Large intestine (tissue), 3 donors: ENCODE measurements at regions not wholly inside any gene's neighbourhood (a gene's known extent, or its start where the extent isn't known, plus 50 kb on each side); places are given as distances from the start of the nearest gene placed in this dataset.

Experiments used
- DNase-seq, 2 donors: peaks; one replicate each; pipeline versions ENCODE4 v3.0.0 to v3.0.0-alpha.2; 2013
- H3K27ac ChIP-seq: one replicate; pipeline ENCODE4 v1.5.1; 2013; ENCODE audit warnings: low read length
- H3K27me3 ChIP-seq: 2 replicates; pipeline ENCODE4 v1.6.1; 2013; ENCODE audit warnings: low read length; ENCODE audit not compliant: control insufficient read depth, insufficient read depth
- H3K36me3 ChIP-seq: 2 replicates; pipeline ENCODE4 v1.6.1; 2013; ENCODE audit warnings: low read length; ENCODE audit not compliant: control insufficient read depth, insufficient read depth
- H3K4me1 ChIP-seq: one replicate; pipeline ENCODE4 v1.6.1; 2013; ENCODE audit warnings: low read length; ENCODE audit not compliant: control insufficient read depth, insufficient read depth
- H3K4me3 ChIP-seq: one replicate; pipeline ENCODE4 v1.5.1; 2013; ENCODE audit warnings: low read length
- H3K9me3 ChIP-seq: one replicate; pipeline ENCODE4 v1.6.1; 2013; ENCODE audit warnings: mild to moderate bottlenecking, low read depth, low read length, moderate library complexity; ENCODE audit not compliant: control insufficient read depth
- WGBS: methylation state at CpG from one replicate; pipeline ENCODE4 v1.1.5; 2013; ENCODE audit warnings: low lambda C conversion rate; ENCODE audit not compliant: insufficient coverage; 5-methylcytosine and 5-hydroxymethylcytosine counted together

DNA sequence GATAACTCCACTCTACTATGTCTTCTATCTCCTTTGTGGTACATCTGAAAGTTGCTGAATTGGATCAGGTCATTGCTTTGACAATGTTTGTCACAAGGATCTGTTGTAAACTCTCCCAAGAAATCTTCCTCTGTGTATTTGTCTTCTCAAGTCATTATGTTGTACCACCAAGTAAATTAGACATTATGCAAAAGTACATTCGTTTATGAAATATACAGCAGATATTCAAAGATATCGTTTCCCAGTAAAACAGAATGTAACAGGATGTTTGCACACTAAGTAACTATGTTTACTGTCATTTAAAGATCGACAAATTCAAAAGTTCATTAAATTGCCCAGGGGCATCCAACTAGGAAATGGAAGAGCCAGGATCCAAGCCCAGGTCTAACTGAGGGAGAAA lies 739.4 kb downstream of the EFNB2 start:
- WGBS: 86% methylated on average over 3 of the region's 3 CpGs
- no peaks in the 10 kb centered on the region for H3K4me1 ChIP-seq
- no peak overlapping the region for H3K27ac ChIP-seq
- H3K9me3 ChIP-seq: no peaks in the 10 kb centered on the region
- H3K27me3 ChIP-seq: no peaks in the 10 kb centered on the region
- H3K36me3 ChIP-seq: no peaks in the 10 kb centered on the region
- no peak for DNase-seq
- no peak overlapping the region for H3K4me3 ChIP-seq

DNA sequence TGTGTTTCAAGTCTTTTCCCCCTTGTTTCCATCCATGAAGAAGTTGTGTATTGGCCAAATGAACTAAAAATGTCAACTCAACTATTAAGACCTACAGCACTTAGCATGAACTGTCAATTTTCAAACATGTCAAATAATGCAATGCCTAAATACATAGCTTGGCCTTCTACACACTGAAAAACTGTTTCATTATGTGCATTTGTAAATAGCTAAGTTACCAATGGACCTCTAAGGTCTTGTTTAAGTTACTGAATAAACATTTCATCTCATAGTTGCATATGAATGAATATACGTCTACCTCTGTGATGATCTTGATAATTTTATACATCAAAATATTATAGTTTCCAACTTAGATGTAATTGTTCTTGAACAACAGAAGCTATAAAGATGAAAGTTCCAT lies 744.5 kb downstream of the EFNB2 start:
- Histone ChIP-seq H3K36me3 (no peaks in the 10 kb centered on the region), H3K4me1 (no peaks in the 10 kb centered on the region), H3K27me3 (no peaks in the 10 kb centered on the region), H3K27ac (no peak overlapping the region), H3K4me3 (no peak overlapping the region), H3K9me3 (no peaks in the 10 kb centered on the region)
- no peak for DNase-seq
- 100% methylated on average over 1 of the region's 1 CpG for WGBS

DNA sequence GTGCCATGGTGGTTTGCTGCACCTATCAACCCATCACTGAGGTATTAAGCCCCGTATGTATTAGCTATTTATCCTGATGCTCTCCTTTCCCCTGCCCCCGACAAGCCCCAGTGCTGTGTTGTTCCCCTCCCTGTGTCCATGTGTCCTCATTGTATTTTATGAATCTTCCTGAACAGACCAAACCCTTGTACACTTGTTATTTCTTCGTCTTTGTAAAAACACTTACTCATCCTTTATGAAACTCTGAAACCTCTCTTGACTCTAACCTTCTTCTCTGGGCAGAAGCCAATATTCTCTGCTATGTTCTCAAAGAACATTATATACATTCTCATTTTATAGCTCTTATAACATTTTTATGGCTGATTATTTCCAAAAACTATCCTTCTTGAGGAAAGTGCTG lies 746.9 kb downstream of the EFNB2 start:
- Histone ChIP-seq H3K27me3 (no peaks in the 10 kb centered on the region), H3K4me1 (no peaks in the 10 kb centered on the region), H3K9me3 (no peaks in the 10 kb centered on the region), H3K4me3 (no peak overlapping the region), H3K27ac (no peak overlapping the region), H3K36me3 (no peaks in the 10 kb centered on the region)
- no peak for DNase-seq
- no CpG with 5 or more reads among the region's 3 CpGs for WGBS

DNA sequence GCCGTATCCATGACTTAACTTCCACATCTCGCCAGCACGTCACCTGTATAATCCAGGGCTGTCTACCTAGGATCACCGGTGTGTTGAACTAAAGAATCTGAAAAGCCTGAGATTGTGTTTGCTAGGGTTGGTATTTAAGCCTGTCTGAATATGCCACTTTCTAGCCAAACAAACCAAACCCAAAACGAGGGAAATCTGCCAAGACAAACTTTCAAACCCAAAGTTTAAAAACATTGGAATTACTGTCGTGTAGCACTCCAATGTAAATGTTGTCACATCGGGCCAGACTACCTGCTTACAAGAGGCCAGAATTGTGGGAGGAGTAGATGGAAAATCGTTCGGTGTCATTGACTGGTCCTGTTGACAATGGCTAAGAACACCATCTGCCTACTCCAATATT lies 747.8 kb downstream of the EFNB2 start:
- Histone ChIP-seq H3K4me1 (no peaks in the 10 kb centered on the region), H3K36me3 (no peaks in the 10 kb centered on the region), H3K4me3 (no peak overlapping the region), H3K27me3 (no peaks in the 10 kb centered on the region), H3K27ac (no peak overlapping the region), H3K9me3 (no peaks in the 10 kb centered on the region)
- no CpG with 5 or more reads among the region's 9 CpGs for WGBS
- DNase-seq: no peak

DNA sequence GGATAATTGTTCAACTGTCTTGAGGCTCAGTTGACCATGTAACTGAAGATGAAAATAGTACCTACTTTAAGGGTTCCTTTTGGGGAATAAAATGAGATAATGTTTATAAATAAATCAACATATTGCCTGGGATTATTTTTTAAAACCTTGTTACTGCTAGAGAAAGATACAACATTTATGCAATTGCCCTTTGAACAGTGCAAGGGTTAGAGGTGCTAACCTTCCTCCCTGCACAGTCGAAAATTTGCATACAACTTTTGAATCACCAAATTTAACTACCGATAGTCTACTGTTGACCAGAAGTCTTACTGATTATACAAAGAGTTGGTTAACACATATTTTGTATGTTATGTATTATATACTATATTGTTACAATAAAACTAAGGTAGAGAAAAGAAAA lies 750.0 kb downstream of the EFNB2 start:
- Histone ChIP-seq H3K4me3 (no peak overlapping the region), H3K9me3 (no peaks in the 10 kb centered on the region), H3K27ac (no peak overlapping the region), H3K27me3 (no peaks in the 10 kb centered on the region), H3K4me1 (no peaks in the 10 kb centered on the region), H3K36me3 (no peaks in the 10 kb centered on the region)
- no peak for DNase-seq
- WGBS: no CpG with 5 or more reads among the region's 2 CpGs

DNA sequence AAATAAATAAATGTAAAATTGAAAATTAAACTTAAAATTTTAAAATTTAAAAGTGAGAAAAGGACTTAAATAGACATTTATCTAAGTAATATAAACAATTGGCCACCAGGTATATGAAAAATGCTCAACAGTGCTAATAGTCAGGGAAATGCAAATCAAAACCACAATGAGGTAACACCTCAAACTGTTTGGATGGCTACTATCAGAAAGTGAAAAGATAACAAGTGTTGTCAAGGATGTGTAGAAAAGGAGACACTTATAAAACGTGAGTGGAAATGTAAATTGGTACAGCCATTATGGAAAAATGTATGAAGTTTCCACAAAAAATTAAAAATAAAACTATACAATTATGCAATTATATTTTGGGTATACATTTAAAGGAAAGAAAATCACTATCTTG lies 752.2 kb downstream of the EFNB2 start:
- no peak for DNase-seq
- Histone ChIP-seq H3K4me1 (no peaks in the 10 kb centered on the region), H3K27ac (no peak overlapping the region), H3K4me3 (no peak overlapping the region), H3K9me3 (no peaks in the 10 kb centered on the region), H3K27me3 (no peaks in the 10 kb centered on the region), H3K36me3 (no peaks in the 10 kb centered on the region)
- 60% methylated on average over 1 of the region's 1 CpG for WGBS

DNA sequence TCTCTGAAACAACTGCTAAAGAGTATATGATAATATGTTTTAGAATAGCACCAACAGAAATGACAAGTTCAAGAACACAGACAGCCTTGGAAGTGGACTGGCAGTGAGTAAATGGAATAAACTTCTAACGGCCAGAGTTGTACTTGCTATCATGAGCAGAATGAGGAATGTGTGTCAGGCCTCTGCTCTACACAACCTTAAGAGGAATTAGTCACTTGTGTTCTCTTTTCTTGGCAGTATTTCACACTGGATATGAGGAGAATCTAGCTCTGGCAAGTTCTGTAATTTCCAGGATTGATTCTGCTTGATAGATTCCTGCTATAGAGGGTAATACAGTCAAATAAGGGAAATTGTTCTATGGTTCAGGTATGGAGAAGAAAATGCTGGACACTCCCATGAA lies 757.3 kb downstream of the EFNB2 start:
- Histone ChIP-seq H3K9me3 (no peaks in the 10 kb centered on the region), H3K27me3 (no peaks in the 10 kb centered on the region), H3K4me1 (no peaks in the 10 kb centered on the region), H3K36me3 (no peaks in the 10 kb centered on the region), H3K27ac (no peak overlapping the region), H3K4me3 (no peak overlapping the region)
- WGBS: no CpG with 5 or more reads among the region's 1 CpG
- no peak for DNase-seq

DNA sequence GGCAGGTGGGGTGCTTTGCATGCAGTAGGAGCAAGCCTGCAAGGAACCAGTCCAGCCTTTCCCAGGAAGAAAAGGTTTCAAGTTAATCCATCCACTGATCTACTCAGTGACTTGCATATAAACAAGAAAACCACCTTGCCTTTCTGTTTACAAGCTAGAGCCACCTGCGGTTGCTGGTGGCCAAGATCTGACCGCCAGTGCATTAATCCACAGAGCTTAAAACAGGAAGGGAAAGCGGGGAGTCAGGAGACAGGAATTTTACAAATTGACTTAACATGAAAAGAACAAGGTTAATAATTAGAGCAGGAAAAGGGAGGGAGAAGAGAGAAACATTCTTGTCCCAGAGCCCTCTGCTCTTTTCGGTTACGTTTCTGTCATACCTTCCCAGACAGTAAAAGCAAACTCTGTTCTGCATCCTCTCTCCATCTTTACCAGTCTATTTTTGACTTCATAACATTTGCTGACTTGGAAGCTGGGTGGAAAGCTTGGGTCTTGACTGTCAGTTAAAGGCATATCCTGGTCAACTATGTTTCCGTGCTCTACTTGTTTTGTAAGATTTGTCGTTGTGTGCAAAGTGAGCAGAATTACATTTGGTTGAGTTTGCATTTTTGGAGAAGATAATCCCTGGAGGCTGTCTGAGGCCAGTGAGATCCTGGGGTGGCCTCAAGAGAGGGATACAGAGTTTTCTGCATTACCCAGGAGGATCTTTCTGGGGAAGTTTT lies 760.6 kb downstream of the EFNB2 start:
- Histone ChIP-seq H3K36me3 (no peaks in the 10 kb centered on the region), H3K27ac (no peak overlapping the region), H3K9me3 (no peaks in the 10 kb centered on the region), H3K4me1 (no peaks in the 10 kb centered on the region), H3K4me3 (no peak overlapping the region), H3K27me3 (no peaks in the 10 kb centered on the region)
- no CpG with 5 or more reads among the region's 7 CpGs for WGBS
- no peak for DNase-seq

DNA sequence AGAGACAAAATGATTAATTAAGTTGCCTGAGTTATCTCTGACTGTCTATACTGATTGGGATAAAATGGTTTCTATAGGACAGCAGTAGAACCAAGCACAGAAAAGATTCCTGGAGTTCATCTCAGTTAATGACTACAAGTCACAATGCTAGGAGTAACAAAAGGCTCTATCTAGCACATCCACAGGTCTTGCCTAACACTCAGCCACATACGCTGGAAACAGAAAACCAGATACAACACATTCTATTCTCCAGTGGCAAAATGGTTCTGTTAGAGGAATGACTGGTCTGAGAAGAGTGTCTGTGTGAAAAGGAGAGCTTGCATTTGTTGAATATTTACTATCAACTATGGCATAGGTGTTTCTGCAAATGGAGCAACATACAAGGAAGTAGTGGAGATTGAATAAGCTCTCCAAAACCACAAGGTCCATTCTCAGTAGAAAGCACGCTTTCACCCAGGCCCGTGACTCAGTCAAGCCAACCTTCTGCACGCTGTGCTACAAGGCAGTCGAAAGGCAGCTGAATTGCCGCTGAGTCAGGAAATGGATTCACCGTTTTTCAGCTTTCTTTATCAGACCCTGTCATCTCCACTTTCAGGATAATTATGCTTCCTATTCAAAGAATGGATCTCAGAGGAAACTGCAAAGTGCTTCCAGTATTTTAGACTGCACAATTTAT lies 761.5 kb downstream of the EFNB2 start:
- H3K9me3 ChIP-seq: no peaks in the 10 kb centered on the region
- 60% methylated on average over 1 of the region's 7 CpGs for WGBS
- no peaks in the 10 kb centered on the region for H3K36me3 ChIP-seq
- no peak for DNase-seq
- H3K27me3 ChIP-seq: no peaks in the 10 kb centered on the region
- H3K27ac ChIP-seq: no peak overlapping the region
- no peaks in the 10 kb centered on the region for H3K4me1 ChIP-seq
- no peak overlapping the region for H3K4me3 ChIP-seq

DNA sequence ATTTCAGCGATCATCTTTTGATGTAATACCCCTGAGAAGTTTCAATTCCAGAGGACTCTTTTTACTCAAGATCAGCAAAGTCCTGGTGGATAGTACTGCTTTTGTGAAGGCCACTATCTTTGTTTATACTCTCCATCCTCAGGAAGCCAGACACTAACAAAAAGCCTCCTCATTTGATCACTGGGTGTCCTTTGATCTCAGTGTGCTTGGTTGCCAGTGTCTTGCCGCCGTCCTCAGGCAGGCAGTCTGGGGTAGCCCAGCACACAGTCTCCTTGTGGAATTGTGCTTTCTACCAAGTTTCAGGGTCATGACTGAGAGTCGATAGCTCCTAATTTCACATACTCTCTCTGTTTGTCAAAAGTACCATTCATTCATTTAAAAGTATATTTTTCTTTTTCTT lies 762.2 kb downstream of the EFNB2 start:
- no peak overlapping the region for H3K27ac ChIP-seq
- H3K27me3 ChIP-seq: no peaks in the 10 kb centered on the region
- DNase-seq: no peak
- no peaks in the 10 kb centered on the region for H3K36me3 ChIP-seq
- no peaks in the 10 kb centered on the region for H3K4me1 ChIP-seq
- no peaks in the 10 kb centered on the region for H3K9me3 ChIP-seq
- 70% methylated on average over 2 of the region's 4 CpGs for WGBS
- H3K4me3 ChIP-seq: no peak overlapping the region

DNA sequence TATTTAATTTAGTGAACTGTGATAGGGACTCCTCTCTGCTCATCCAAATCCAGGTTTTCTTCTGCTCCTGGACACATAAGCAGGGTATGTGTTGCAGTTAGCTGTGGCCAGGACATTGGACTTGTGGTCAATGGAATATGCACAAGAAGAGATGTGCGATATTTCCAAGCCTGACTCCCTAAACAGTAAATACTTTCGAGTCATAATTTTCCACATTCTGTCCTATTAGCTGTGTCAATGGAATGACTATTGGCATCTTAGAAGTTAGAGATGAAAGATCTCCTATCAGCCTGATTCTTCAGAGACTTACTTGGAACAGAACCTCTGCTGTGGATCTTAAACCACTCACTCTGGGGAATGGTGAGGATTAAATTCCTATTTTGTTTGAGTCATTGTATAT lies 771.0 kb downstream of the EFNB2 start:
- no peak for DNase-seq
- Histone ChIP-seq H3K4me1 (no peaks in the 10 kb centered on the region), H3K27ac (no peak overlapping the region), H3K9me3 (no peaks in the 10 kb centered on the region), H3K36me3 (no peaks in the 10 kb centered on the region), H3K27me3 (no peaks in the 10 kb centered on the region), H3K4me3 (no peak overlapping the region)
- WGBS: no CpG with 5 or more reads among the region's 2 CpGs
